Stimulated activated CD4-positive, alpha-beta T cell treated with anti-CD3 and anti-CD28 coated beads, Interleukin-2, amount 100 ng/mL, for 4 hours (primary cell): ENCODE measurements at regions not wholly inside any gene's neighbourhood (a gene's known extent, or its start where the extent isn't known, plus 50 kb on each side); places are given as distances from the start of the nearest gene placed in this dataset.
"Not testable (repeated sequence)": the region's sequence is repeated elsewhere in the genome, so short reads cannot be mapped to it uniquely, and the experiment has no call there.

ENCODE experiments used
- DNase-seq: peaks from one replicate; pipeline ENCODE4 v3.0.0-alpha.2; 2020; ENCODE audit warnings: low read depth

DNA sequence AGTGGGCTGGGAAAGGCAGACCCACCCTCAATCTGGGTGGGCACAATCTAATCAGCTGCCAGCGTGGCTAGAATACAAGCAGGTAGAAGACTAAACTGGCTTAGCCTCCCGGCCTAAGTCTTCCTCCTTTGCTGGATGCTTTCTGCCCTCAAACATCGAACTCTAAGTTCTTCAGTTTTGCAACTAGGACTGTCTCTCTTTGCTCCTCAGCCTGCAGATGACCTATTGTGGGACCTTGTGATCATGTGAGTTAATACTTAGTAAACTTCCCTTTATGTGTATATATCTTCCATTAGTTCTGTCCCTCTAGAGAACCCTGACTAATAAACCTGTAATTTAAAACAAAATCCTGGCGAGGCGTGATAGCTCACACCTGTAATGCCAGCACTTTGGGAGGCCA, 51.8 kb upstream of the SLC39A8 start:
- not testable (repeated sequence) for DNase-seq

DNA sequence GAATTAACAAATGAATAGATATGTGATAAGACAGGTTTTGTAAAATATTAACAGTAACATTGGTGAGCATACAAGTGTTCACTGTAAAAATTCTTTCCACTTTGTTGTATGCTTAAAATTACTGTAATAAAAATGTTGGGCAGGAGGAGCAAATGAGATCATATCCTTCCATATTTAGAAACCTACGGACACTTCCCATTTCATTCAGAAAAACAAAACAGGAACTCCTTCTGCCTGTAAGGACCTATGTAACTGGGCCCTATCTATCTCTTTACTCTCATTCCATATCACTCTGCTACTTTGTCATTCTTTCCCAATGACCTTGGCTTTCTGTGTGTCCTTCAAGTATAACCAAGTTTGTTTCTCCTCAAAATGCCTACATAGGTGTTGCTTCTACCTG, 53.7 kb upstream of the SLC39A8 start:
- DNase-seq: no peak

DNA sequence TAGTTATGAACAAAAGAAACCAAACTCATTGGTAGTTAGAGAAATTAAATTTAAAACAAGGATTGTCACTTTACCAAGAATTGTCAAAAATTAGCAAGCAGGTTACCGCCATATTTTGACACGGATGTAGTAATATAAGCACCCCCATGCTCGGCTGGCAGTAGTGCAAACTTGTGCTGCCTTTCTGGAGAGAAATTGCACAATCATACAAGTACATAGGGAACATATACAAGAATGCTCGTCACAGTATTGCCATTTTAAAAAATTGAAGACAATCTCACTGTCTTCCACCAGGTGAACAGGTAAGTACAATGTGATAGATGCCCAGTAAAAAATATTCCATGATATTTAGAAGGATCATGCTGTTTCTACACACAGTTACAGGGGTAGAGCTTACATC, 55.6 kb upstream of the SLC39A8 start:
- DNase-seq: no peak

DNA sequence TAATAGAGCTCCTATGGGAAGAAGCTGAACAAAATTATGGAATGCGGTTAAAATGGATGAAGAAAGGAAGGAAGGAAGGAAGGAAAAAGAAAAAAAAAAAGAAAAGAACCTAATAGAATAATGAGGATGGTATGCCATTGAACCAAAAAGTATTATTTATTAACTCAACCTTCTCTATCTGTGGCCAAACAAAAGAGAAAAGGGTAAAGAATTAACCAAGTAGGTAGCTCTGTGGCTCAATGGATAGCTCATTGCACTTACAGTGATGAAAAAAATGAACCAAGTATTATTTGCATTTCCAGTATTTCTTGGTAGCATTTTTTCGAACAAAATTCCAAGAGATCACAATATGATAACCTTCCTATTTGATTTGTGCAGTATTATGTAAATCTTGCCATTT, 56.9 kb upstream of the SLC39A8 start:
- no peak for DNase-seq

DNA sequence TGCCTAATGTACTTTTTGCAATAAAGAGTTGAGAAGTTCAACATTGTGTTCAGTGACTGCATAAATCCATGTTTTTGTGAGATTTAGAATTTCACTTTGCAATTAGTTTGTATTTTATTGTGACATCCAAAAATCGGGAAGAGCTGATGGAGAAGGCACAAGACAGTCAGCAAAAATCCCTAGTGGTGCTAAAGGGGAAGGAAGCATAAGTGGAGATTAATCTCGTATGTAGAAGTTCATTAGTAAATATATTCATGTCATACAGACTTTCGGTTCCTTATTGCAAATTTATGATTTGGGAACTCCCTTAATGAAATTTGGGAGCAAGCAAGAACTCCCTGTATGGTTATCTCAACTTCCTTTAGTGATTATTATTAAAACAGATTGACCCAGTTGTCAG, 57.8 kb upstream of the SLC39A8 start:
- DNase-seq: no peak

DNA sequence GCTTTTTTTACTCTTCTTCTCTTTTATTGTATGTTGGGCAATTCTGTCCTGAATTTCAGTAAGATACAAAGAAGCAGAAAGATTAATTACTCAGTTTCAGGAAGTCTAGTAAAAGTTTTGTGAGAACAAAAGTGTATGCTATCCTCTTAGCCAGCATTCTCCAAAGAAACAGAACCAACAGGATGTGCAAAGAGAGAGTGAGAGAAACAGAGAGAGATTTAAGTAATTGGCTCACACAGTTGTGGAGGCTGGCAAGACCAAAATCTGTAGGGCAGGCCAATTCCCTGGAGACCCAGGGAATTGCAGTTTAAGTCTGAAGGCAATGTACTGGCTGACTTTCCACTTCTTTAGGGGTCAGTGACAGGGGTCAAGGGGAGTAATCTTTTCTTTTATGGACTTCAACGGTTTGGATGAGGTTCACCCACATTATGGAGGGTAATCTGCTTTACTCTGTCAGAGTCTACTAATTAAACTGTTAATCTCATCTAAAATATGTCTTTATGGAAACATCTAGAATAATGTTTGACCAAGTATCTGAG, 59.2 kb upstream of the SLC39A8 start:
- DNase-seq: no peak

DNA sequence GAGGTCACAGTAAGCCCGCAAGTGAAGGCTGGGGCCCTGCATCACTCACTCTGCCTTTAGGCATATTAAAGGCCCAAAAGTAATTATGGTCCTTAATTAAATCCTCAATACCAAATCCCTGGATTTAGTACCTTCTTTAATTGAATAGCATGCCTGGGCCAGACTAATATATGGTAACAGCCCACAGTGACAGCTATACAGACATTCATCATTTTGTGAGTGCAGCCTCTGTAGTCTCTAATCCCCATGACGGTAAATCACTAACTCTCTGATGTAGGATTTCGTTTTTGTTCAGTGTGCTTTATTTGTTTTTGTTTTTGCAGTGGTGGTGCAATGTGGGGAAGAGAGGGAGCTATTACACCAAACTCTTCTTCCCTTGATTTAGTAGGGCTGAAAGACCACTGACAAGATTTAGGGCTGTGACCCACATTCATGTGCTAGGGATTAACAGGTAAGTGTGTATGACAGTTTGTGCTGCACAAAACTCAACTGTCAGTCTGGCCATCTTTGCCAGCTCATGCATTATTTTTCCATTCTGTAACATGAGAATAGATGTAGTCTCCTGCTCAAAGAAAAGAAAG, 60.6 kb upstream of the SLC39A8 start:
- no peak for DNase-seq

DNA sequence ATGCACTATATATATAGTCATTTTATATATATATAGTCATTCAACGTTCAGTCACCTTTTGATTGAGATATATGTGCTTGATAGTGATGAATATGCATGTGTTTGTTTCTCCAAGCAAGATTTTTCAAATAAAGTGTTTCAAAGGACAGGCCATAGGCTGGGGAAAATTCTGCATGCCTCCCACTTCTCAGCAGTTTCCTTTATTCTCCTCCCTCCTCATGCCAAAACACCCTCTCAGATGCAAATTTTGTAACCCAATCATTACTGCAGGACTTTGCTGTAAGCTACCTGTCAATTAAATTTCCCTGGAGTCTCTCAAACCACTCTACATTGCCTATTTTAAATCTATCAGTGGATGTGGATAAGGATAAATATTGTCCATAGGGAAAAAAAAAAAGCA, 65.6 kb upstream of the SLC39A8 start:
- DNase-seq: not testable (repeated sequence)

DNA sequence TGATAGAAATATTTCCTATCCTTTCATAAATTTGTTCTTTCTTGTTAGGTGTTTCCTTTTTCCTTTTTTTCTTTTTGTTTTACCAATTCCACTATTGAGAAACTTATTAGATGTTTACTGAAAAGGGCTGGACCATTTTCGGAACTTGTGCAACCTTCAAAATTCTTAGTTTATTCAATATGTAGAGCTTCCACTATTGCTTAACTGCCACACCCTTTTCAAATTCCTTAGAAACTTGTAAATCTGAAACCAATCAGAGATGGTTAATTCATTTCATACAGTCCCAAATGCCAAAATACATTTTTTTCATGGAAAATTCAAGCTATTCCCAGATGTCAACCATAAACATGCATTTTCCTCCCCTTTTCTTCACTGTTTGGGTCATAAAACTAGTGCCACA, 66.1 kb upstream of the SLC39A8 start:
- no peak for DNase-seq

DNA sequence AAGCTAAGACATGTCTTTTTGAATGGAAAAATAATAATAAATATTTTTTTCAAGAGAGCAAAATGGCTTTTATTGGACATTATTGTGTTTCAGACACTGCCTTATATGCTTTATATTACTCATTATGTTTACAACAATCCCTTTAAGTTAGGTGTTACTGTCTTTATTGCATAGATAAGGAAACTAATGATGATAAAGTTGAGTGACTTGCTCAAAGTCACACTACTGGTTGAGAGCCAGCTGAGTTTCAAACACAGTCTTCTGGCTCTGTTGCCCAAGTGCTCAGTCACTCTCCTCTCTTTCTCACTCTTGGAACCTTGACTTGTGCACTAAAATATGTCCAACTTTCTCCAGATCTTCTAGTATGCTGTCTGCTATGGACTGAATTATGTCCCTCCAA, 71.5 kb upstream of the SLC39A8 start:
- no peak for DNase-seq

DNA sequence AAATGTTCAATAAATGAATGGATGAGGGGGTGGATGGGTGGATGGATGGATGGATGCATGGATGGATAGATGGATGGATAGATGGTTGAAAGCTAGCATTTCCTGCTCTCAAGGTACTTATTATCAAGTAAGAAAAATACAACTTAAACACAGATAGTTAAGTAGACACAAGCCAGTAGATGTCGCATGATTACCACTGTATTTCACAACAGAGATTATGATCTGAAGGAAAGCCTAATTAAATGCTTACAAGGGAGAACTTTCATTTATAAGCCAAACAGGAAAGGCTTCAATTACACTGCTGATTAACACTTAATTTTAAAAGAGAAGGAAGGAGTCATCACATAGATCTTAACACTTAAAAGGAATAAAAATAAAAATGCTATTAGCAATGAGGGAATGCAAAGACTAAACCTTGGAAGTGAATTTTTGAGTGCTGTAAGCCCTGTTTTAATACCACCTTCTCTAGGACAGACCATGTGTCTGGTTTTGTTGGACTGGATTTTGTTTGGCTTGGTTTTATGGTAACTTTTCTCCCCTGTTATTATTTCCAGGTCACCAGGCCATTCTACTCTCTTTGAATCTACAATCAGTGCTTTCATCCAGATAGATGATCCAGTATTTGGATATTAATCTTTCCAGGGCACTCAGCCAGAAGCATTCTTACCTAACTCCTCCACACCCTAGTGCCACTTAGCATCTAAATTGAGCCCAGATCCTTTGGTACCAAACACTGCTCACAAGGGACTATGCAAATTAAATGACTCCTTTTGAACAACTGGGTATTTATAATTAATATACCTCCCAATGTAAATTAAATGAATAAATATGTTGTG, 75.5 kb upstream of the SLC39A8 start:
- DNase-seq: no peak

DNA sequence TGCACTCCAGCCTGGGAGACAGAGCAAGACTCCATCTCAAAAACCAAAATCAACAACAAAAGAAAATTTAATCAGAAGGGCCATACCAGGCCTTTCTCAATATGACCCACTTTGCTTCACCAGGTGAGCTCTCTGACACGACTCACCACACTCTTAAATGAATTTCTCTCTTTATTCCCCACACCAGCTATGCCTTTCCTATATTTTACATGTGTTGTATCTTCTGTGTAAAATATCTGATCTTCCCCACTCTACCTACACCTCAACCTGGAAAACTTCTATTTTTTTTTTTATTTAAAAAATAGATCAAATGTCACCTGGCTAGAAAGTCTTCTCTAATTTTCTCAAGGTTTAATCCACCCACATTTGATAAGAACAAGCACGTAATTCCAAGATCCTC, 77.6 kb upstream of the SLC39A8 start:
- DNase-seq: no peak

DNA sequence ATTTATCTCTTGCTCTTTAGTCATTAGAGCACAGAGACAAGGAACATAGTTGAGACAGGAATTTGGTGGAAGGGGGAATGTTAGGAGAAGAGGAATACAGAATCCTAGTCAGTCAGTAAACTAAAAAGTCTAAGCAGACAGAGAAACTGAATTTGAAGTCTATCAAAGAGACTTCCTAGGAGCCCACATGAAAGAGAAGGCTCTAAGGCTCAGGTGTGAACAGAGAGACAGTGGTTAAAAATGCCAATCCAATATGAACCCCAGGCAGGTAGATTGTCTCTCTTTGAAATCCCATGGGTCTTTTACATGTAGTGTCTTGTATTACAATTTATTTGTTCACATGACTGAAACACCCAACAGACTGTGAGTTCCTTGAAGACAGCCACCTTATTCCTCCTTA, 77.8 kb upstream of the NFKB1 start:
- no peak for DNase-seq

DNA sequence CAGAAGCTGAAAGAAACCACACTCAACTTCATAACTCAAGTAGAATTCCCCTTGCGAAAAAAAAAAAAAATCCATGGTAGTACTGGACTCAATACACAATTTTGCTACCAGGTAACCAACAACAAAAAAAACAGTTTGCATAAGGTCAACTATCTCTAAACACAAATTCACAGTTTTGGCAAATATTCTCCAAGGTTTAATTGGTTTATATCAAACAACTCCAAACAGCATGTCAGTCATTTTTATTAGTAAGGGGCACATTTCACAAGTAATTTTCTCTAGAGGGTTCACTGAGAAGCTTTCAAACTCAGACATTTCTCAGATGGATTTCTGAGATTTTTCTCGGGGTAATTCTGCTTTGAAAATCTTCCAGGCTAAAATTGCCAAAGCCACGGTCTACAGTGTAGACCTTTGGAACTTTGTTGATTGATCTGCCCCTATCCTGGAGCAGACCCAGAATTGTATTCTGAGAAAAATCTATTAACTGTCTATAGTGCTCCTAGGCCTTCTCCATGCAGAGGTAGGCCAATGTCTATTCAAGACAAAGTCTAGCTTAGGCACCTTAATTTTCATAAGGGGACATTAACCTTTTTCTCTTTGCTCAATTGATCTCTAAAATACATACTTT, 73.7 kb upstream of the NFKB1 start:
- DNase-seq: no peak

DNA sequence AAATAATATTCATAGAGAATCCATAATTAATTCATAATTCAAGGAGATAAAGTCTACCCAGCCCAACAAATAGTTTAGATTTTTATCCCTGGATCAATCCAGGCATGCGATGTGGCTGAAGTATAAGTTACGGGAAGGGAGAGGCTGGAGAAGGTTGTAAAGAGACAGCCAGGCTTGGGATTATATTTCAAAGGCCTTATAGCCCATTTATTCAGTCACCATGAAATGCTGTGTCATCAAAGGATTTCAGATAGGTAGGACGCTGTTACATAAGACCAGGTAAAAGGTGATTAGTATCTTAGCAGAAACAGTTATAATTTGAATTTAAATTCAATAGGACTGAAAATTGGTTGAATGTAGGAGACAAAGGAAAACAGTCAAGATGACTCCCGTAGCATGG, 73.0 kb upstream of the NFKB1 start:
- DNase-seq: no peak

DNA sequence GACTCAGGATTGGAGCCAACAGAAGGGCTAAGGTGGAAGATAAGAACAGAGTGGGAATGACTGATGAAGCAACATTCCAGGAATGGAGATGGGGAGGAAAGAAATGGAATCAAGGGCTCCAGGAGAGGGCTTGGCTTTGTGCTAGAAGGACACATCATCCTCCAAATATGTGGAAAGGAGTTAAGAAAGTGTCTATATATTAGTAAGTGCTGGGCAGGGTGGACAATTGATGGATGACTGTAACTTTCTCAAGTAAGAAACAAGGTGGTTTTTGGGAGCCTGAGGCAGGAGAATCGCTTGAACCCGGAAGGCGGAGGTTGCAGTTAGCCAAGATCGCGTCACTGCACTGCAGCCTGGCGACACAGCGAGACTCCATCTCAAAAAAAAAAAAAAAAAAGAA, 71.6 kb upstream of the NFKB1 start:
- DNase-seq: no peak

DNA sequence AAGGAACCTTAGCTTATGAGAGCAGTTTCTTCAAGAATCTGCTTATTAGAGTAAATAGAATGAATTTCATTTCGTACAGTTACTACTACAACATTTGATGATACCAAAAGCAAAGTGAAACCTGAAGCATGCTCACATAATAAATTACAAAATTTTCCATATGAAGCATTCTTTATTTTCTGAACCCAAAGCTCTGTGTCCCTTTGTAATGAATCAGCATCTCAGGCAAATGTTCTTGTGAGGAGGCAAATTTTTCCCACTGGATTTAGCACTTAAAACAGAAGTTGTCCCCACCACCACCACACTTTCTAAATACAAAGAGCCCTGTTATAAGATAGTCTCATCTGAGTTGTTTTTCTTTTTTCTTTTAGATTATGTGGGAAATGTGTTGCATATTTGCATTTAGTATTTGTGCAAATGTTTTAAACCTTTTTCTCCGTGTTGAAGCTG, 70.7 kb upstream of the NFKB1 start:
- no peak for DNase-seq

DNA sequence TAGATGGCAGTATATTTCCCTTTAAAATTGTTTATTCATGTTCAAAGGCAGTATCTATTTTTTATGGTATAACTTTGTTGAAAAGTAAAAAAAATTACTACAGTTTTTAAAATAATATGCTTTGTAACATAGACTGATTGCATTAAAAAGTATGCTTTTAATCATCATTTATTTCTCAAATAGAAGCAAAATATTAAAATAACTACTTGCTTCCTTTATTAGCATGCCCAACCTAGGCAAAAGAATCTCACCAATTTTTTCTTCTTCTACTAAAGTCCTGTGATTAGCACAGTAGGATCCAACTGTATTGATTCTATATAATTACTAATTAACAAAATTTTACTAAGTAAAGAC, 69.6 kb upstream of the NFKB1 start:
- no peak for DNase-seq

DNA sequence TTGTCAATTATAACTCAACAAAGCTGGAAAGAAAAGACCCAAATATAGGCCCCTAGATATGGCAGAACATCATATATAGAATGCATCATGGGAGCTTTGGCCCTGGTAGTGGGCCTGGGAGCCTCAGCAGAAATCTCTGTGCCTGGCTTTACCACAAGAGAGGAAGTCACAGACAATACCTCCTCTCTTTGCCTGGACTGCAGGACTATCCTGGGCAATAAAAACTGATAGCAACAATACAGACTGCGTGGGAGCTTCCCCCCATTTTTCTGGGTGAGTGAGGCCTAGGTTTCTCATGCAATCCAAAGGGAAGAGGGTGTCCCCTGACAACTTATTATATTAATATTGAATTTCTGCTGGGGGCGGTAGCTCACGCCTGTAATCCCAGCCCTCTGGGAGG, 64.0 kb upstream of the NFKB1 start:
- DNase-seq: no peak

DNA sequence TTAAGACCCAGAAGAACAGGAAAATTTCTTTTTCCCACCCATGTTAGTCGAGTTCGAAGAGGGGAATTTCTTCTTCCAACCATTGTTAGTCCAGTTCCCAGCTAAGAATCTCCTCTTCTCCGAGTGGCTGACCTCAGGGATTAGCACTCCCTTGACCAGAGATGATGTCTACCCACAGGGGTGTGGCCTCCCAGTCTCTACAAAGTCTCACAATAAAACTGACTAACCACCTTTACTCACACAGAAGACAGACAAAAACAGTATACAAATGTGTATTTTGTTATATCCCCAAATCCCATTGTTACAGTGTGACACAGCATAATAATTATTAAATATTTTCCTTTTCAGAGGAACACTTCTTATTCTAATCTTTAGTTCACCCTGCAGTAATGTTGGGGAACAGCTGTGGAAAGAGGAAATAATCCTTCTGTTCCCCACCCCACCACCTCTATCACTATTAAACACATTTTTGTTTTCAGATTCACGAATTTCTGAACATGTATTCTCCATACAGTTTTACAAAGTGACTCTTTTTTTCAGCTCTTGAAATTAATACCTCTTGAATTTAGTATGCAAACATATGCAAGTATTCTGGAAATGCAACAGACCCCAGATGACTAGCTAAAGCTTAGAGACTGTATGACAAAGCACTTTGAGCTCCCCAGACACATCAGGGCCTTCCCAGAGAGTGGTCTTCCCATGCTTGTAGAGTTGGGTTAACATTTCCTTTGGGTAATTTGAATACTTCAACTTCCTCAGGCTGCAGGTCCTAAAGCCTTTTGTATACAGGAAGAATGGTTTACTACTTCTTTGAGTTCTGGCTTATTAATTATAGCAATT, 62.5 kb upstream of the NFKB1 start:
- DNase-seq: no peak

DNA sequence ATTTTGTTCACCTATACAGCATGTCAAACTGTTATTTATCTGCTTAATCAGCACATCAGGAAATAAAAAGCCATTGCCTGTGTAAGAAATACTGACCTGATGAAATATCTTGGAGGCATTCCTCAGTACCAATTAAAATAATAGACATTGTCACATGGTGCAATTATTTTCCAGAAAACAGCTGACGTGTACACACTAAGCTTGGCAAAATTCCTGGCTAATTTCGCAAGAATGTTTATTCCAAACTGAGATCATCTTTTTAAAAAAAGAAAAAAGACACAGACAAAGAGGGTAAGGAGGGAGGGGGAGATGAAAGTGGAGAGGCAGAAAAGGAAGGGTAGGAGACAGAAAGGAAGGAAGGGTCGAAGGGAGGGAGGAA, 61.9 kb upstream of the NFKB1 start:
- no peak for DNase-seq

DNA sequence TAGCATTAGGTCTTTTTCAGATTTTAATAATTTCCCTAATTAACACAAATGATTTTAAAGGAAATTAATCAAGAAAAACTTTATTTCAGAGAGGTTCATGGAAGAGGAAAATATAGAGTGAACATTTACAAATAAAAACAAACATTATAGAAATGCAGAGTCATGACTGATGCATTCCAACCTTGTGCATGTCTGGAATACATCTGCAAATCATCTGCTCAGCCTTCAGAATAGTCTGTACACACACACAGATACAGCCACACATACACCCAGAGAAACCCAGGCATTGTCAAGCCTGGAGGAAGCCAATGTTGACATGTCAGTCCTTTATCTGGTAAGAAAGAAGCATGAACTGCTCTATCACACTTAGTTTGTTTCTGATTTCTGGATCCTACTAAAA, 61.3 kb upstream of the NFKB1 start:
- DNase-seq: no peak

DNA sequence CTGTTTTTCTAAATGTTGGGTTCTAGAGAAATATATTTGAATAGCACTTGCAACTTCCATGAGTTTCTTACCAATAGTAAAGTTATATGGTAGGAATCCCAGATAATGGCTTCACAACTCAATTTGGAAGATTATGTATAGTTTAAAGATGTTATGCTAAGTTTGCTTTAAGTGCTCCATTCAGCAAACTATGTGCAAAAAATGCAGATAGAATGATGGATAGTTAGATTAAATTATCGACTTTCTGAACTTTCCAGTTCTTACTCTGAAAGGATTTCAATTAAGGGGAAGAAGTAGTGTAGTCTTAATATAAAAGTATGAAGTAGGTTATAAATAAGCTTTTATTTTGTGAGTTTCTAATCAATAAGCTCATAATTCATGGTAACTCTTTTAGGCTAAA, 60.7 kb upstream of the NFKB1 start:
- DNase-seq: no peak
